GM12874 (cell line): ENCODE measurements at regions not wholly inside any gene's neighbourhood (a gene's known extent, or its start where the extent isn't known, plus 50 kb on each side); places are given as distances from the start of the nearest gene placed in this dataset.

ENCODE experiments used
- TF ChIP-seq, protein P1 (sequence below): IDR thresholded peaks from 2 replicates; pipeline ENCODE4 v1.5.1; 2011; ENCODE audit warnings: low read depth, mild to moderate bottlenecking, control low read depth, low read length, moderate library complexity; ENCODE audit not compliant: insufficient read depth

GRCh38 chr12:77202457-77203060 is 137.2 kb upstream of the E2F7 start:
- TF ChIP-seq, protein P1, sequence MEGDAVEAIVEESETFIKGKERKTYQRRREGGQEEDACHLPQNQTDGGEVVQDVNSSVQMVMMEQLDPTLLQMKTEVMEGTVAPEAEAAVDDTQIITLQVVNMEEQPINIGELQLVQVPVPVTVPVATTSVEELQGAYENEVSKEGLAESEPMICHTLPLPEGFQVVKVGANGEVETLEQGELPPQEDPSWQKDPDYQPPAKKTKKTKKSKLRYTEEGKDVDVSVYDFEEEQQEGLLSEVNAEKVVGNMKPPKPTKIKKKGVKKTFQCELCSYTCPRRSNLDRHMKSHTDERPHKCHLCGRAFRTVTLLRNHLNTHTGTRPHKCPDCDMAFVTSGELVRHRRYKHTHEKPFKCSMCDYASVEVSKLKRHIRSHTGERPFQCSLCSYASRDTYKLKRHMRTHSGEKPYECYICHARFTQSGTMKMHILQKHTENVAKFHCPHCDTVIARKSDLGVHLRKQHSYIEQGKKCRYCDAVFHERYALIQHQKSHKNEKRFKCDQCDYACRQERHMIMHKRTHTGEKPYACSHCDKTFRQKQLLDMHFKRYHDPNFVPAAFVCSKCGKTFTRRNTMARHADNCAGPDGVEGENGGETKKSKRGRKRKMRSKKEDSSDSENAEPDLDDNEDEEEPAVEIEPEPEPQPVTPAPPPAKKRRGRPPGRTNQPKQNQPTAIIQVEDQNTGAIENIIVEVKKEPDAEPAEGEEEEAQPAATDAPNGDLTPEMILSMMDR: no peak

DNA sequence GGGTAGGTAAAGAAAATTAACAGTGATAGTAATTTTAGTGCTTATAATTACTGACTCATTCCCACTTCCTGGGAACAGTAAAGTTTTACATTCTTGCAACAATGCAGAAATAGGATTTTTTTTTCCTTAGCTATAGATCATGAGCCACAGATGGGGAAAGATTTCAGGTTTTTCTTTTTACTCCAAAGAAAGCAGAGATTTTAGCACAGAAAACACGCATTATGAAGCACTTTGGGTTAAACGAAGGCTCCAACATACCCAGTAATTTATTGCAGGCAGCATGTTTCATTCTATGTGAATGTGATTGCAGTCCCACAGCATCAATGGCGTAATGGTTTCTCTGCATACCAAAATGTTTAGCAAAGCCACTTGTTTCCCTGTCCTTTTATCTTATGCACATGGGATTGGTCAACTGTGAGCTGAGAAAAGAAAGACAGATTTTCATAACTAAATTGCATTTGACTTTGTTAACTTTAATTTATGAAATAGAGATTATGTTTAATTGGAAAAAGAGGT is 124.6 kb upstream of the E2F7 start:
- TF ChIP-seq, protein P1: no peak

- TF ChIP-seq, protein P1: no peak
Measured at GRCh38 chr12:77189458-77189857, 124.1 kb upstream of the E2F7 start.

DNA sequence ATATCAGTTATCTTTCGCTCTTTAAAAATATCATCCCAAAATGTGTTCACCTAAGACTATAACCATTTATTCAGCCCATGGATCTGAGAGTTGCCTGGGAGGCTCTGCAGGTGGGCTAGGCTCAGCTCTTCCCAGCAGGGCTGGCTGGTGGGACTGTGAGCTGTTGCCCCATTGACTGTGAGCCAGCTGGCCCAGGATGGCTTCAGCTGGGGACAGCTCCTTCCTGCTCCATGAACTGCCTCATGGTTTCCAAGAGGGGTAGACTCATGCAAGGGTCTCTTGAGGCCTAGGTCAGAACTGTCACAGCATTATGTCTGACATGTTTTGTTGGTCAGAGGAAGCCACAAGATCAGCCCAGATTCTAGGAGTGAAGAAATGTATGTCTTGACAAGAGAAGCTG is 114.1 kb upstream of the E2F7 start:
- TF ChIP-seq, protein P1: no peak

GRCh38 chr12:77167801-77168200 is 102.4 kb upstream of the E2F7 start:
- TF ChIP-seq, protein P1: no peak

DNA sequence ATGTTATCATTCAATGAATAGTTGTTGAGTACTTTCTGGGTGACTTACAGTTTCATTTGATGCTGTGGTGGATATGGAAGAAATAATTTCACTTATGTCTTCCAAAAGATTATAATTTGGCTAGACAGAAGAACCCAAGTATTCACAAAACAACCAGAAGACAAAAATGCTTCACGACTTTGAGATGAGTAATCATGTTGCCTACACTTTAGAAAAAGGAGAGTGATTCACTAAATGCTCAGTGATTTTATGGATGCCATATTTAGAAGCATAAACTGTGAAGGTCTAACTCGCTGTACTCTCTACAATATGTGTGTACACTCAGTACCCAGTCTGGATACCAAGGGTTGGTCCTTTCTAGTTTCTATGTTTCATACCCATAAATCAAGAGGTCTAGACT is 101.3 kb upstream of the E2F7 start:
- TF ChIP-seq, protein P1: no peak

DNA sequence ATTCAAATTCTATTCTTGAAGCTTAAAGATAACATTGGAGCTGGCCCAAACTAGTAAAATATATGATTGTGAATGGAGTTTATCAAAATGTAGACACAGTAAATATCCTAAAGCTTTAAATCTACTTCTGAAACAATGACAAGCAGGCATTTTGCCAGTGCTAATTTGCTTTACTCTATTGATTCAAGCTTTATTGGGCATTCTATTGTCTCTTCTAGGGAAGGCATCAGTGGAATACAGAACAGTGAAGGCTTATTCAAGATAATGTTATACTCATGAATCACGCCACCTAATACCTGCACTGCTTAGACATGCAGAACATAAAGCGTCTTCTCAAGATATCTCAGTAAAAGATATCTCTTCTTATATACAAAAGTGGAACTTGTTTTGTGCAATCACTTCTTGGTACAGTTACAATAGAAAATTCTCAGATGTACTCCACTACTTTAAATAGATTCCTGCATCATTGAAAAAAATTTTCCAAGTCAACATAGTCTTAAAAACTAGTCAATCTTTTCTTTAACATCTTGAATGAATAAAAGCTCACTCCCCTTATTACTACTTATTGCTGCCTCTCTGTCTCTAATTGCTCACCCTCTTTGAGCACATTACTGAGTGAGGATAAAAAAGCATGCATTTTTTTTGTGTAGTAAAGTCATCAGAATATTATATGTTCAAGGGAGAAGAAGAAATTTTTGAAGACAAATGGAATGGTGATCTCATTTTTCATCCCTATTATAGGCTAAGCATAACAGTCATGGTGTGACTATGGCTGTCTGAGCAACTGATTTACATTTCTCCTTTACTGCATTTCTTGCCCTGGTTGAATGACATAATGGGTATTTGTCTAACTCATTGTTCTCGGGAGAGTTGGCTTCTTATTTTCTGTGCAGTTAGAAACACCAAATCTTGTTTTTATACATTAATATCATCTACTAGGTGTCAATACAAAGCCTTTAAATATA is 98.0 kb upstream of the E2F7 start:
- TF ChIP-seq, protein P1: no peak
